H9 (cell line): ENCODE measurements at regions not wholly inside any gene's neighbourhood (a gene's known extent, or its start where the extent isn't known, plus 50 kb on each side); places are given as distances from the start of the nearest gene placed in this dataset.

Experiments
- DNase-seq: peaks from one replicate; pipeline ENCODE4 v3.0.0-alpha.2; 2017
- H2AFZ ChIP-seq: one replicate; pipeline ENCODE4 v1.6.1; 2013; ENCODE audit warnings: mild to moderate bottlenecking, low read length, control low read depth, moderate library complexity
- H2AK5ac ChIP-seq: 2 replicates; pipeline ENCODE4 v1.6.1; 2013; ENCODE audit warnings: low read length, control low read depth, mixed read lengths; ENCODE audit not compliant: insufficient read length
- H2BK120ac ChIP-seq: one replicate; pipeline ENCODE4 v1.6.1; 2013; ENCODE audit warnings: low read depth, mild to moderate bottlenecking, low read length, control low read depth, inconsistent platforms; ENCODE audit not compliant: poor library complexity, severe bottlenecking
- H2BK12ac ChIP-seq: 2 replicates; pipeline ENCODE4 v1.6.1; 2013; ENCODE audit warnings: low read length, control low read depth, mixed read lengths, low read depth; ENCODE audit not compliant: insufficient read length
- H2BK15ac ChIP-seq: 2 replicates; pipeline ENCODE4 v1.6.1; 2013; ENCODE audit warnings: low read depth, low read length, control low read depth
- H2BK20ac ChIP-seq: one replicate; pipeline ENCODE4 v1.6.1; 2013; ENCODE audit warnings: low read depth, mild to moderate bottlenecking, low read length, control low read depth, inconsistent platforms; ENCODE audit not compliant: poor library complexity, severe bottlenecking
- H2BK5ac ChIP-seq: 2 replicates; pipeline ENCODE4 v1.6.1; 2013; ENCODE audit warnings: low read length, control low read depth, mixed read lengths; ENCODE audit not compliant: insufficient read length
- H3K14ac ChIP-seq: 2 replicates; pipeline ENCODE4 v1.6.1; 2013; ENCODE audit warnings: low read length, control low read depth; ENCODE audit not compliant: insufficient read depth
- H3K18ac ChIP-seq: 2 replicates; pipeline ENCODE4 v1.6.1; 2013; ENCODE audit warnings: low read depth, mild to moderate bottlenecking, mixed read lengths, low read length, control low read depth; ENCODE audit not compliant: insufficient read length
- H3K23ac ChIP-seq: 2 replicates; pipeline ENCODE4 v1.6.1; 2013; ENCODE audit warnings: low read length, control low read depth, mixed read lengths, low read depth; ENCODE audit not compliant: insufficient read length
- H3K23me2 ChIP-seq: 2 replicates; pipeline ENCODE4 v1.6.1; 2013; ENCODE audit warnings: low read depth, mild to moderate bottlenecking, mixed read lengths, low read length, control low read depth; ENCODE audit not compliant: insufficient read length, poor library complexity, severe bottlenecking
- H3K27ac ChIP-seq: 2 replicates; pipeline ENCODE4 v1.5.1; 2013; ENCODE audit warnings: low read length, control low read depth, mixed read lengths, low read depth; ENCODE audit not compliant: insufficient read length
- H3K27me3 ChIP-seq: 2 replicates; pipeline ENCODE4 v1.6.1; 2013; ENCODE audit warnings: low read length, control low read depth, inconsistent platforms; ENCODE audit not compliant: insufficient read depth
- H3K4ac ChIP-seq: 2 replicates; pipeline ENCODE4 v1.6.1; 2013; ENCODE audit warnings: low read depth, mild to moderate bottlenecking, control low read depth, inconsistent platforms, low read length, moderate library complexity
- H3K4me1 ChIP-seq: 2 replicates; pipeline ENCODE4 v1.6.1; 2013; ENCODE audit warnings: low read length, control low read depth, inconsistent platforms; ENCODE audit not compliant: insufficient read depth
- H3K4me2 ChIP-seq: 2 replicates; pipeline ENCODE4 v1.6.1; 2013; ENCODE audit warnings: low read length, control low read depth, mixed read lengths; ENCODE audit not compliant: insufficient read length, insufficient read depth
- H3K56ac ChIP-seq: 2 replicates; pipeline ENCODE4 v1.6.1; 2013; ENCODE audit warnings: low read depth, mild to moderate bottlenecking, mixed read lengths, low read length, control low read depth; ENCODE audit not compliant: insufficient read length
- H3K79me1 ChIP-seq: 2 replicates; pipeline ENCODE4 v1.6.1; 2013; ENCODE audit warnings: low read depth, mild to moderate bottlenecking, moderate library complexity, low read length, control low read depth, inconsistent platforms; ENCODE audit not compliant: insufficient read depth, poor library complexity, severe bottlenecking
- H3K79me2 ChIP-seq: 2 replicates; pipeline ENCODE4 v1.6.1; 2013; ENCODE audit warnings: low read length, control low read depth, inconsistent platforms; ENCODE audit not compliant: insufficient read depth
- H3K9ac ChIP-seq: 2 replicates; pipeline ENCODE4 v1.6.1; 2013; ENCODE audit warnings: low read length, control low read depth, mixed read lengths; ENCODE audit not compliant: insufficient read length; ENCODE audit errors: extremely low read depth
- H3K9me3 ChIP-seq: one replicate; pipeline ENCODE4 v1.6.1; 2013; ENCODE audit warnings: low read depth, low read length, inconsistent platforms; ENCODE audit not compliant: control insufficient read depth
- H3T11ph ChIP-seq: one replicate; pipeline ENCODE4 v1.6.1; 2013; ENCODE audit warnings: mild to moderate bottlenecking, low read length, control low read depth, inconsistent platforms
- H4K20me1 ChIP-seq: one replicate; pipeline ENCODE4 v1.6.1; 2013; ENCODE audit not compliant: control insufficient read depth, insufficient read length, insufficient read depth
- H4K5ac ChIP-seq: 2 replicates; pipeline ENCODE4 v1.6.1; 2013; ENCODE audit warnings: low read depth, mild to moderate bottlenecking, mixed read lengths, low read length, control low read depth; ENCODE audit not compliant: insufficient read length
- H4K8ac ChIP-seq: replicated peaks from 2 replicates; pipeline ENCODE4 v1.6.1; 2013; ENCODE audit warnings: low read length, control low read depth, mixed read lengths, low read depth; ENCODE audit not compliant: insufficient read length
- H4K91ac ChIP-seq: 2 replicates; pipeline ENCODE4 v1.6.1; 2013; ENCODE audit warnings: low read depth, mild to moderate bottlenecking, moderate library complexity, mixed read lengths, low read length, control low read depth; ENCODE audit not compliant: insufficient read length
- H3K27ac Mint-ChIP-seq, 3 experiments: 2 replicates in 2 of 3; 3 replicates in 1 of 3; pipeline ENCODE4 v1.8.0; 2020 to 2021; ENCODE audit warnings: mixed read lengths in 3 of 3, mild to moderate bottlenecking in 1 of 3, moderate library complexity in 1 of 3
- H3K27me3 Mint-ChIP-seq: 2 replicates; pipeline ENCODE4 v1.8.0; 2021; ENCODE audit warnings: low read depth, mild to moderate bottlenecking, moderate library complexity, mixed read lengths
- H3K36me3 Mint-ChIP-seq, 3 experiments: 2 replicates in 2 of 3; 3 replicates in 1 of 3; pipeline ENCODE4 v1.8.0; 2020 to 2021; ENCODE audit warnings: low read depth in 3 of 3, mixed read lengths in 3 of 3; ENCODE audit not compliant: insufficient read depth in 1 of 3
- H3K4me1 Mint-ChIP-seq, 2 experiments: 2 replicates each; pipeline ENCODE4 v1.8.0; 2020; ENCODE audit warnings: mixed read lengths in 2 of 2
- H3K4me3 Mint-ChIP-seq, 2 experiments: 2 replicates in 1 of 2; 3 replicates in 1 of 2; pipeline ENCODE4 v1.8.0; 2020 to 2021; ENCODE audit warnings: mild to moderate bottlenecking in 2 of 2, mixed read lengths in 2 of 2, moderate library complexity in 1 of 2
- H3K9me3 Mint-ChIP-seq, 2 experiments: 2 replicates in 1 of 2; 3 replicates in 1 of 2; pipeline ENCODE4 v1.8.0; 2020; ENCODE audit warnings: mild to moderate bottlenecking in 2 of 2, mixed read lengths in 2 of 2, moderate library complexity in 1 of 2
- CTCF ChIP-seq: fragments of 200-600 bp; sonication (generic); conservative IDR thresholded peaks from 3 replicates; pipeline ENCODE4 v1.8.0; 2021; ENCODE audit warnings: antibody characterized with exemption, mild to moderate bottlenecking
- WGBS: extraction: QIAGEN DNeasy Blood & Tissue Kit; methylation state at CpG from one replicate; pipeline ENCODE4 v1.1.7; 2013; ENCODE audit warnings: missing lambda C conversion rate, low lambda C conversion rate, mixed read lengths; ENCODE audit not compliant: insufficient read length; ENCODE audit errors: extremely low coverage; 5-methylcytosine and 5-hydroxymethylcytosine counted together

DNA sequence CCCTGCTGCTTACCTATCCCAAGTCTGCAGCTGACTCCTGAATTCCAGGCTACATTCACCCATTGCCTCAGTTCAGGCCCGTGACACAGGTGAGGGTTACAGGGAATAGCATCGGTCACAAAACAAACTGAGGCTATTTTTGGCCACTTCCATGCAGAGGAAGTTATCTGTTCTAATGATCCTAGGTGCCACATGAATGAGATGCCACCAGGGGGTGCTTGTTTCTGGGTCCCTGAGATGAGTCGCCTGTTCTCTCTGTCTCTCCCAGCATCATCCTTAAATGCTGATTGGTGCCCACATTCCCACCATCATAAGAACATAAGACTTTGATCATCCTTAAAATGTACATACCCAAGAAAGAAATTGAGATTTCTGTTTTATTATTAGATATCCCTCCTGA, 119.0 kb upstream of the CELF4 start:
- H3K9me3 Mint-ChIP-seq, result no peaks in the 10 kb centered on the region; a peak in 1 of 5 replicates

More for the DNA sequence above, 119.0 kb upstream of the CELF4 start:
- H4K5ac ChIP-seq, result no peak overlapping the region
- no peak overlapping the region for H3K56ac ChIP-seq
- H3T11ph ChIP-seq, result no peak overlapping the region
- 0 out of 2 replicates have a peak, but pooled peaks cover 1% of the 10 kb centered on the region for H3K79me2 ChIP-seq
- no peak overlapping the region for H3K27ac Mint-ChIP-seq
- H4K91ac ChIP-seq, result no peak overlapping the region
- no peak overlapping the region for H3K23ac ChIP-seq
- no peaks in the 10 kb centered on the region for H3K27me3 ChIP-seq
- no peaks in the 10 kb centered on the region for H3K9me3 ChIP-seq
- no peak overlapping the region for H2BK120ac ChIP-seq
- peaks cover 9% of the 10 kb centered on the region for H3K27me3 Mint-ChIP-seq
- no peak overlapping the region for H3K4ac ChIP-seq
- no peak overlapping the region for H2AFZ ChIP-seq
- no peak overlapping the region for H3K4me3 Mint-ChIP-seq
- no peaks in the 10 kb centered on the region for H3K36me3 Mint-ChIP-seq
- no peaks in the 10 kb centered on the region; the same call in 1 of the 2 replicates for H3K4me1 ChIP-seq
- peaks cover 0 to 2% of the 10 kb centered on the region in 2 experiments; a peak in 3 of 4 replicates for H3K4me1 Mint-ChIP-seq
- DNase-seq, result peak; percentile 33
- H2BK5ac ChIP-seq, result no peak overlapping the region
- H3K23me2 ChIP-seq, result no peaks in the 10 kb centered on the region
- H2AK5ac ChIP-seq, result no peak overlapping the region
- no peak overlapping the region for H3K27ac ChIP-seq
- H3K4me2 ChIP-seq, result no peak overlapping the region
- no peak overlapping the region for H3K14ac ChIP-seq
- H3K79me1 ChIP-seq, result no peaks in the 10 kb centered on the region
- H2BK20ac ChIP-seq, result no peak overlapping the region
- no peak overlapping the region for H2BK12ac ChIP-seq
- no peaks in the 10 kb centered on the region for H4K20me1 ChIP-seq
- peak; percentile 54 for TF ChIP-seq CTCF
- no peak overlapping the region for H2BK15ac ChIP-seq
- no peak overlapping the region for H3K18ac ChIP-seq
- no peak overlapping the region for H3K9ac ChIP-seq
- no CpG with 5 or more reads among the region's 3 CpGs for WGBS
- H4K8ac ChIP-seq, result no peak overlapping the region
